IPS-20b (cell line): ENCODE measurements at regions not wholly inside any gene's neighbourhood (a gene's known extent, or its start where the extent isn't known, plus 50 kb on each side); places are given as distances from the start of the nearest gene placed in this dataset.

Source experiments
- H3K27ac ChIP-seq: one replicate; pipeline ENCODE4 v1.5.1; 2013; ENCODE audit warnings: low read length
- H3K27me3 ChIP-seq: 2 replicates; pipeline ENCODE4 v1.6.1; 2013; ENCODE audit warnings: mild to moderate bottlenecking, low read length, inconsistent platforms; ENCODE audit not compliant: insufficient read depth
- H3K36me3 ChIP-seq: 2 replicates; pipeline ENCODE4 v1.6.1; 2013; ENCODE audit warnings: low read depth, mild to moderate bottlenecking, inconsistent platforms, low read length, moderate library complexity; ENCODE audit not compliant: insufficient read depth
- H3K4me1 ChIP-seq: 2 replicates; pipeline ENCODE4 v1.6.1; 2013; ENCODE audit warnings: mild to moderate bottlenecking, control low read depth, inconsistent platforms, low read length, moderate library complexity; ENCODE audit not compliant: insufficient read depth
- H3K4me3 ChIP-seq: 2 replicates; pipeline ENCODE4 v1.5.1; 2013; ENCODE audit warnings: mild to moderate bottlenecking, low read length, inconsistent platforms
- H3K9ac ChIP-seq: 2 replicates; pipeline ENCODE4 v1.6.1; 2013; ENCODE audit warnings: low read depth, mild to moderate bottlenecking, inconsistent platforms, low read length, moderate library complexity
- H3K9me3 ChIP-seq: 2 replicates; pipeline ENCODE4 v1.6.1; 2013; ENCODE audit warnings: mild to moderate bottlenecking, low read depth, low read length, inconsistent platforms; ENCODE audit not compliant: insufficient read depth

- Histone ChIP-seq H3K27ac (no peak overlapping the region), H3K9ac (no peak overlapping the region), H3K36me3 (no peaks in the 10 kb centered on the region), H3K4me3 (no peak overlapping the region), H3K9me3 (no peaks in the 10 kb centered on the region), H3K4me1 (no peaks in the 10 kb centered on the region; the same call in 1 of the 2 replicates), H3K27me3 (no peaks in the 10 kb centered on the region)
Measured at GRCh38 chr2:71948781-71949536, 198.7 kb downstream of the CYP26B1 start.

- no peak overlapping the region for H3K9ac ChIP-seq
Measured at GRCh38 chr2:71947809-71948208, 199.9 kb downstream of the CYP26B1 start.

GRCh38 chr2:71945603-71945959 is 202.1 kb downstream of the CYP26B1 start:
- H3K9me3 ChIP-seq: no peaks in the 10 kb centered on the region
- H3K27me3 ChIP-seq: no peaks in the 10 kb centered on the region
- no peak overlapping the region for H3K9ac ChIP-seq
- H3K4me1 ChIP-seq: no peaks in the 10 kb centered on the region; the same call in 1 of the 2 replicates
- H3K36me3 ChIP-seq: no peaks in the 10 kb centered on the region
- H3K4me3 ChIP-seq: no peak overlapping the region
- H3K27ac ChIP-seq: no peak overlapping the region

More at GRCh38 chr2:71947809-71948208, 199.9 kb downstream of the CYP26B1 start:
- Histone ChIP-seq H3K9me3 (no peaks in the 10 kb centered on the region), H3K27me3 (no peaks in the 10 kb centered on the region), H3K4me1 (no peaks in the 10 kb centered on the region; the same call in 1 of the 2 replicates), H3K27ac (no peak overlapping the region), H3K36me3 (no peaks in the 10 kb centered on the region), H3K4me3 (no peak overlapping the region)

GRCh38 chr2:71944806-71945602 is 202.7 kb downstream of the CYP26B1 start:
- no peaks in the 10 kb centered on the region for H3K9me3 ChIP-seq
- H3K27ac ChIP-seq: no peak overlapping the region
- no peaks in the 10 kb centered on the region; the same call in 1 of the 2 replicates for H3K4me1 ChIP-seq
- H3K36me3 ChIP-seq: no peaks in the 10 kb centered on the region
- H3K27me3 ChIP-seq: no peaks in the 10 kb centered on the region
- H3K4me3 ChIP-seq: no peak overlapping the region
- no peak overlapping the region for H3K9ac ChIP-seq

GRCh38 chr2:71944183-71944550 is 203.5 kb downstream of the CYP26B1 start:
- Histone ChIP-seq H3K9ac (no peak overlapping the region), H3K4me3 (no peak overlapping the region), H3K9me3 (no peaks in the 10 kb centered on the region)

GRCh38 chr2:71943238-71944182 is 204.2 kb downstream of the CYP26B1 start:
- Histone ChIP-seq H3K27me3 (no peaks in the 10 kb centered on the region), H3K9ac (no peak overlapping the region), H3K9me3 (no peaks in the 10 kb centered on the region), H3K4me1 (no peaks in the 10 kb centered on the region; the same call in 1 of the 2 replicates), H3K4me3 (no peak overlapping the region), H3K36me3 (no peaks in the 10 kb centered on the region), H3K27ac (no peak overlapping the region)

More at GRCh38 chr2:71944183-71944550, 203.5 kb downstream of the CYP26B1 start:
- Histone ChIP-seq H3K27me3 (no peaks in the 10 kb centered on the region), H3K4me1 (no peaks in the 10 kb centered on the region; the same call in 1 of the 2 replicates), H3K36me3 (no peaks in the 10 kb centered on the region), H3K27ac (no peak overlapping the region)

- Histone ChIP-seq H3K9ac (no peak overlapping the region), H3K4me3 (no peak overlapping the region), H3K4me1 (no peaks in the 10 kb centered on the region; the same call in 1 of the 2 replicates), H3K9me3 (no peaks in the 10 kb centered on the region), H3K27me3 (no peaks in the 10 kb centered on the region), H3K27ac (no peak overlapping the region), H3K36me3 (no peaks in the 10 kb centered on the region)
Measured at GRCh38 chr2:71941726-71942525, 205.7 kb downstream of the CYP26B1 start.

- H3K27me3 ChIP-seq: no peaks in the 10 kb centered on the region
- no peak overlapping the region for H3K4me3 ChIP-seq
- H3K27ac ChIP-seq: no peak overlapping the region
- H3K36me3 ChIP-seq: no peaks in the 10 kb centered on the region
- H3K9me3 ChIP-seq: no peaks in the 10 kb centered on the region
- no peak overlapping the region for H3K9ac ChIP-seq
- H3K4me1 ChIP-seq: no peaks in the 10 kb centered on the region; the same call in 1 of the 2 replicates
Measured at GRCh38 chr2:71940695-71941094, 207.0 kb downstream of the CYP26B1 start.

GRCh38 chr2:71939588-71940535 is 207.8 kb downstream of the CYP26B1 start:
- Histone ChIP-seq H3K4me3 (no peak overlapping the region), H3K4me1 (no peaks in the 10 kb centered on the region; the same call in 1 of the 2 replicates), H3K27ac (no peak overlapping the region), H3K27me3 (no peaks in the 10 kb centered on the region), H3K36me3 (no peaks in the 10 kb centered on the region), H3K9ac (no peak overlapping the region), H3K9me3 (no peaks in the 10 kb centered on the region)
